HCT116 (cell line): ENCODE measurements at regions not wholly inside any gene's neighbourhood (a gene's known extent, or its start where the extent isn't known, plus 50 kb on each side); places are given as distances from the start of the nearest gene placed in this dataset.

Experiments
- ATAC-seq: fragments of 200-7000 bp; cut with Tn5 transposase; 2 replicates; pipeline ENCODE4 v1.9.1; 2020; ENCODE audit warnings: mild to moderate bottlenecking, moderate library complexity
- BruUV-seq: library from RNA; stranded (reverse); fragments of 400-500 nt; replicated peaks from 2 replicates; lab custom pipeline; 2021; lab: Mats Ljungman, UMichigan
- CTCF ChIA-PET: fragments of 300-600 bp; sonication (Branson Sonifier 250); formaldehyde crosslinking; loops from one replicate; lab custom pipeline; 2021; ENCODE audit warnings: antibody characterized with exemption; lab: Charles Lee
- POLR2A ChIA-PET: fragments of 300-600, 350-600 bp; sonication (Branson Sonifier 250); formaldehyde crosslinking; loops from one replicate; lab custom pipeline; 2021; ENCODE audit warnings: antibody characterized with exemption; lab: Charles Lee
- RAD21 ChIA-PET, 2 experiments: fragments of 300-600 bp; sonication (Branson Sonifier 250); formaldehyde crosslinking; loops; one replicate each; lab custom pipeline; 2023; ENCODE audit warnings: low total read pairs in 2 of 2; ENCODE audit not compliant: uncharacterized antibody in 2 of 2, unreplicated experiment in 2 of 2, low non-redundant PET in 1 of 2; lab: Charles Lee
- DNase-seq: peaks from one replicate; pipeline ENCODE4 v3.0.0-alpha.2; 2010; ENCODE audit warnings: low read depth, low spot score
- H2AFZ ChIP-seq: fragments of 200-600 bp; shearing (Covaris generic), sonication (generic); 2 replicates; pipeline ENCODE4 v1.6.1; 2017; ENCODE audit warnings: low read depth, mixed run types, mixed read lengths, antibody characterized with exemption, low read length; ENCODE audit not compliant: poor library complexity, severe bottlenecking
- H3K27ac ChIP-seq: 2 replicates; pipeline ENCODE4 v1.5.1; 2012; ENCODE audit warnings: low read depth, low read length
- H3K27me3 ChIP-seq: fragments of 200-600 bp; sonication (generic); 2 replicates; pipeline ENCODE4 v1.6.1; 2016; ENCODE audit warnings: mixed run types, low read length, mixed read lengths; ENCODE audit not compliant: insufficient read depth
- H3K36me3 ChIP-seq, 2 experiments: fragments of 200-500 bp in 1 of 2; fragments of 200-600 bp in 1 of 2; sonication (Bioruptor generic) in 1 of 2; sonication (generic) in 1 of 2; 2 replicates each; pipeline versions ENCODE4 v1.5.1 to v1.6.1; 2014 to 2016; ENCODE audit warnings: low read length in 2 of 2, inconsistent platforms in 1 of 2, mixed read lengths in 1 of 2, mixed run types in 1 of 2; ENCODE audit not compliant: insufficient read depth in 2 of 2, control insufficient read depth in 1 of 2
- H3K4me1 ChIP-seq, 2 experiments: fragments of 200-600 bp in 1 of 2; sonication (generic) in 1 of 2; 2 replicates each; pipeline versions ENCODE4 v1.5.1 to v1.6.1; 2012 to 2017; ENCODE audit warnings: low read length in 2 of 2, inconsistent platforms in 1 of 2, mild to moderate bottlenecking in 1 of 2, mixed read lengths in 1 of 2, mixed run types in 1 of 2, moderate library complexity in 1 of 2; ENCODE audit not compliant: insufficient read depth in 2 of 2, control insufficient read depth in 1 of 2
- H3K4me2 ChIP-seq: fragments of 200-600 bp; sonication (generic); 2 replicates; pipeline ENCODE4 v1.6.1; 2017; ENCODE audit warnings: mixed run types, low read length, mixed read lengths
- H3K4me3 ChIP-seq, 2 experiments: fragments of 200-600 bp in 1 of 2; sonication (generic) in 1 of 2; replicated peaks in 1 of 2; 2 replicates each; pipeline ENCODE4 v1.5.1; 2011 to 2016; ENCODE audit warnings: low read length in 2 of 2, control low read depth in 1 of 2, low read depth in 1 of 2, mild to moderate bottlenecking in 1 of 2, mixed read lengths in 1 of 2, mixed run types in 1 of 2
- H3K79me2 ChIP-seq: fragments of 200-600 bp; sonication (generic); 2 replicates; pipeline ENCODE4 v1.6.1; 2017; ENCODE audit warnings: mild to moderate bottlenecking, mixed run types, low read length, moderate library complexity, mixed read lengths; ENCODE audit not compliant: insufficient read depth
- H3K9ac ChIP-seq: fragments of 200-600 bp; sonication (generic); 2 replicates; pipeline ENCODE4 v1.6.1; 2016; ENCODE audit warnings: low read length, mixed read lengths
- H3K9me2 ChIP-seq: fragments of 200-600 bp; sonication (generic), shearing (Covaris generic); 2 replicates; pipeline ENCODE4 v1.6.1; 2017; ENCODE audit warnings: mixed run types, mild to moderate bottlenecking, moderate library complexity; ENCODE audit not compliant: insufficient read depth
- H3K9me3 ChIP-seq, 2 experiments: fragments of 200-500 bp in 1 of 2; fragments of 200-600 bp in 1 of 2; sonication (Bioruptor generic) in 1 of 2; sonication (generic) in 1 of 2; 2 replicates each; pipeline ENCODE4 v1.6.1; 2014 to 2017; ENCODE audit warnings: low read length in 2 of 2, mixed read lengths in 2 of 2, inconsistent platforms in 1 of 2, low read depth in 1 of 2, mild to moderate bottlenecking in 1 of 2, mixed run types in 1 of 2, moderate library complexity in 1 of 2; ENCODE audit not compliant: control insufficient read depth in 1 of 2, insufficient read depth in 1 of 2
- H4K20me1 ChIP-seq: fragments of 200-600 bp; sonication (generic), shearing (Covaris generic); 2 replicates; pipeline ENCODE4 v1.6.1; 2017; ENCODE audit warnings: mixed run types, mild to moderate bottlenecking, moderate library complexity; ENCODE audit not compliant: insufficient read depth
- CBX3 ChIP-seq: IDR thresholded peaks from 2 replicates; pipeline ENCODE4 v1.6.1; 2012; ENCODE audit warnings: low read depth
- CEBPB ChIP-seq: IDR thresholded peaks from 2 replicates; pipeline ENCODE4 v1.6.1; 2012; ENCODE audit warnings: low read depth
- CTCF ChIP-seq, 3 experiments: fragments of 200-600 bp in 1 of 3; sonication (generic) in 1 of 3; IDR thresholded peaks in 2 of 3; conservative IDR thresholded peaks in 1 of 3; 2 replicates each; pipeline ENCODE4 v1.5.1; 2012 to 2017; ENCODE audit warnings: low read depth in 2 of 3, low read length in 2 of 3, antibody characterized with exemption in 1 of 3, borderline replicate concordance in 1 of 3, control low read depth in 1 of 3, mild to moderate bottlenecking in 1 of 3, mixed read lengths in 1 of 3, mixed run types in 1 of 3, moderate library complexity in 1 of 3; ENCODE audit not compliant: insufficient read depth in 1 of 3
- ELF1 ChIP-seq: IDR thresholded peaks from 2 replicates; pipeline ENCODE4 v1.6.1; 2012; ENCODE audit warnings: low read depth, borderline replicate concordance
- EZH2 ChIP-seq: fragments of 200-600 bp; sonication (generic); IDR thresholded peaks from 2 replicates; pipeline ENCODE4 v1.6.1; 2017; ENCODE audit warnings: antibody characterized with exemption, mixed run types
- FOSL1 ChIP-seq: IDR thresholded peaks from 2 replicates; pipeline ENCODE4 v1.6.1; 2012; ENCODE audit warnings: low read depth
- JUND ChIP-seq: IDR thresholded peaks from 2 replicates; pipeline ENCODE4 v1.6.1; 2012
- POLR2AphosphoS5 ChIP-seq: IDR thresholded peaks from 2 replicates; pipeline ENCODE4 v1.6.1; 2011; ENCODE audit warnings: mild to moderate bottlenecking, low read depth, low read length, moderate library complexity
- RAD21 ChIP-seq: IDR thresholded peaks from 2 replicates; pipeline ENCODE4 v1.6.1; 2012; ENCODE audit warnings: low read depth, mild to moderate bottlenecking
- TCF7L2 ChIP-seq: IDR thresholded peaks from 2 replicates; pipeline ENCODE4 v1.7.0; 2011; ENCODE audit warnings: borderline replicate concordance, inconsistent platforms; ENCODE audit not compliant: insufficient read depth, insufficient read length; ENCODE audit errors: extremely low read depth
- ZBTB33 ChIP-seq: IDR thresholded peaks from 2 replicates; pipeline ENCODE4 v1.6.1; 2011; ENCODE audit warnings: mild to moderate bottlenecking, low read length, moderate library complexity; ENCODE audit not compliant: insufficient replicate concordance; ENCODE audit errors: extremely low read depth
- ZFX ChIP-seq: fragments of 450-650 bp; IDR thresholded peaks from 2 replicates; pipeline ENCODE4 v1.6.1; 2017
- intact Hi-C: fragments of 100-400 bp; cut with micrococcal nuclease; formaldehyde crosslinking; loops from 2 replicates; pipeline ENCODE4 v1.10.0; 2022
- TF ChIP-seq, protein P1 (sequence below): IDR thresholded peaks from 2 replicates; pipeline ENCODE4 v1.6.1; 2012

GRCh38 chr1:239583536-239583935 lies 197.2 kb downstream of the CHRM3 start:
- RAD21 ChIA-PET: no interaction called here
- H3K9me2 ChIP-seq: no peaks in the 10 kb centered on the region
- H3K4me1 ChIP-seq: no peaks in the 10 kb centered on the region
- no peak overlapping the region for H2AFZ ChIP-seq
- no peaks in the 10 kb centered on the region for H3K79me2 ChIP-seq
- no peak overlapping the region for H3K4me2 ChIP-seq
- H3K36me3 ChIP-seq: no peaks in the 10 kb centered on the region
- H3K9me3 ChIP-seq: peaks cover 0 to 10% of the 10 kb centered on the region in 2 experiments; a peak in 2 of 4 replicates
- no TSS peak for BruUV-seq
- no peak overlapping the region for H3K9ac ChIP-seq
- H3K27me3 ChIP-seq: no peaks in the 10 kb centered on the region
- DNase-seq (no peak), ATAC-seq (no peak)
- POLR2A ChIA-PET: no interaction called here
- CTCF ChIA-PET: no interaction called here
- no peak for TF ChIP-seq TCF7L2
- no peak for TF ChIP-seq ZFX
- TF ChIP-seq ZBTB33: no peak
- no peak for TF ChIP-seq RAD21
- no peak for TF ChIP-seq CEBPB
- TF ChIP-seq, protein P1, sequence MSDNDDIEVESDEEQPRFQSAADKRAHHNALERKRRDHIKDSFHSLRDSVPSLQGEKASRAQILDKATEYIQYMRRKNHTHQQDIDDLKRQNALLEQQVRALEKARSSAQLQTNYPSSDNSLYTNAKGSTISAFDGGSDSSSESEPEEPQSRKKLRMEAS: no peak
- no peak for TF ChIP-seq JUND
- TF ChIP-seq EZH2: no peak
- no peak for TF ChIP-seq CBX3
- no peak for TF ChIP-seq FOSL1
- TF ChIP-seq ELF1: no peak
- no peak for TF ChIP-seq CTCF (IDR thresholded peaks at IDR 0.05 in 2 of 3, conservative IDR thresholded peaks at IDR 0.05 in 1 of 3; ENCODE audit: borderline replicate concordance in 1 of 3, insufficient read depth in 1 of 3, low read depth in 2 of 3, low read length in 2 of 3)
- TF ChIP-seq POLR2AphosphoS5: no peak
- H3K4me3 ChIP-seq: no peak overlapping the region
- no peaks in the 10 kb centered on the region for H4K20me1 ChIP-seq
- H3K27ac ChIP-seq: no peak overlapping the region
- intact Hi-C loops: no loop called here
